ENCODE measurements at regions not wholly inside any gene's neighbourhood (a gene's known extent, or its start where the extent isn't known, plus 50 kb on each side); places are given as distances from the start of the nearest gene placed in this dataset.

GRCh38 chr13:56917966-56918365, 222.8 kb upstream of the PRR20A start:
- TF ChIP-seq CTCF (IDR thresholded peaks at IDR 0.05) (no peak), POLR2A (IDR thresholded peaks at IDR 0.05) (no peak)

All from Peyer's patch (tissue), 4 donors.